ENCODE measurements at regions not wholly inside any gene's neighbourhood (a gene's known extent, or its start where the extent isn't known, plus 50 kb on each side); places are given as distances from the start of the nearest gene placed in this dataset.

DNA sequence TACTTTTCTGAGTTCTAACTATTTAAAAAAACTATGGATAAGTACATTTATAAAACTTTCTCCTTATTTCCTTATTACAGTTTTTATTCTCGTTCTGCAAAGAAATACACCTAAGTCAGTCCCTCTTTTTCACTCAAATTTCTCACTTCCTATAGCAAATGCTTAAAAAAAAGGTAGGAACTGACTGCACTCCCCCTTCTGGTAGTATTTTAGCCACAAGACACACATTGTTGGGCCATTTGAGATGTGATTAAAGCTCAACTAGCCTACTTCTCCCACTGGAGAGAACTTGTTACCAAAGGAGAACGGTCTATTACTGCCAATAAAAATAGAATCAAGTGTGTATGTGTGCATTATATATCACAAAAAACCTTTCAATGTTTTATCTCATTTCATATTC lies 521.9 kb upstream of the PRMT6 start:
- peak; percentile 1 for TF ChIP-seq CTCF (IDR thresholded peaks at IDR 0.05; ENCODE audit: low read length, missing control alignments)
- no peak for DNase-seq (ENCODE audit: low read depth)

DNA sequence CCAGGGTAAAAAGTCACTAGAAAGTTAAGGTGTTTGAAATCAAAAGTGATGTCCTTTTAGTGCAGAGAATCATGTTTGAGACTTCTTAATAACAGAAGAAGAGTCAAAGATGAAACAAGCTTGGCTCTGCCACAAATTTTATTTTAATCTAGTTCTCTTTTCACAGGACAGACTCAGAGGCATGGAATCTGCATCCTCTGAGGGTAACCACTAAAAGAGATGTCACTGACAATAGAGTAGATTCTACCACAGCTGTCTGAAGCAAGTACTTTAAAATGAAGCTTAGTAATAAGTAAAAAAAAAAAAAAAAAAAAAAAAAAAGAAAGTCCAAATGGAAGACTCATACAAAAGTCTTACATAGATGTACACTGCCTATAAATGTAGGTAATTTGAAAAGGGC lies 519.7 kb upstream of the PRMT6 start:
- H3K4me3 ChIP-seq (replicated peaks; ENCODE audit: low read depth, low read length), result no peak overlapping the region
- no peak for TF ChIP-seq CTCF (IDR thresholded peaks at IDR 0.05; ENCODE audit: low read length, missing control alignments)
- DNase-seq (ENCODE audit: low read depth), result no peak

More for the DNA sequence above, 521.9 kb upstream of the PRMT6 start:
- H3K4me3 ChIP-seq (replicated peaks; ENCODE audit: low read depth, low read length), result no peak overlapping the region

GRCh38 chr1:106548726-106549125 lies 507.7 kb upstream of the PRMT6 start:
- no peak overlapping the region for H3K4me3 ChIP-seq (replicated peaks; ENCODE audit: low read depth, low read length)
- no peak for DNase-seq (ENCODE audit: low read depth)
- no peak for TF ChIP-seq CTCF (IDR thresholded peaks at IDR 0.05; ENCODE audit: low read length, missing control alignments)

- no peak for TF ChIP-seq CTCF (IDR thresholded peaks at IDR 0.05; ENCODE audit: low read length, missing control alignments)
- no peak overlapping the region for H3K4me3 ChIP-seq (replicated peaks; ENCODE audit: low read depth, low read length)
- no peak for DNase-seq (ENCODE audit: low read depth)
Measured at GRCh38 chr1:106554294-106554693, 502.2 kb upstream of the PRMT6 start.

- no peak overlapping the region for H3K4me3 ChIP-seq (replicated peaks; ENCODE audit: low read depth, low read length)
- no peak for DNase-seq (ENCODE audit: low read depth)
- no peak for TF ChIP-seq CTCF (IDR thresholded peaks at IDR 0.05; ENCODE audit: low read length, missing control alignments)
Measured at GRCh38 chr1:106555571-106555970, 500.9 kb upstream of the PRMT6 start.

GRCh38 chr1:106564192-106564591 lies 492.3 kb upstream of the PRMT6 start:
- DNase-seq (ENCODE audit: low read depth), result no peak
- TF ChIP-seq CTCF (IDR thresholded peaks at IDR 0.05; ENCODE audit: low read length, missing control alignments), result no peak
- no peak overlapping the region for H3K4me3 ChIP-seq (replicated peaks; ENCODE audit: low read depth, low read length)

- TF ChIP-seq CTCF (IDR thresholded peaks at IDR 0.05; ENCODE audit: low read length, missing control alignments), result no peak
- DNase-seq (ENCODE audit: low read depth), result no peak
- H3K4me3 ChIP-seq (replicated peaks; ENCODE audit: low read depth, low read length), result no peak overlapping the region
Measured at GRCh38 chr1:106568201-106568974, 488.1 kb upstream of the PRMT6 start.
